ENCODE measurements at regions not wholly inside any gene's neighbourhood (a gene's known extent, or its start where the extent isn't known, plus 50 kb on each side); places are given as distances from the start of the nearest gene placed in this dataset.

DNA sequence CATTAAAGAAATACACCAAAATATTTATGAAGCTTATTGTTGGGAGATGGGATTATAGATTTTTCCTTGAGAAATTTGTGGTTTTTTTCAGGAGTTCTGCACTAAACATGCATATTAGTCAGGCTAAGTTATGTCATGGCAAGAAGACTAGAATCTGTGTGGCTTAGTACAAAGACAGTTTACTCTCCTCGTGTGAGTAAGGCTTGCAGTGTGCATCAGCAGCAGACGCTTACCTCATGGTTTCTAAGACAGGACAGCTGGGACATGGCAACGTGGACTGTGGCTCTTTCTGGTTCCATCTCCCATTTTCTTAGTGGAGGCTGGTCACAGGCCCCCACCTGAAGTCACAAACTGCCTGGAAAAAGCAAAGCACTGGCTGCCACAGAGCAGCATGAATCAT, 429.6 kb upstream of the VSTM2A start:
- no peak overlapping the region for H3K23ac ChIP-seq (ENCODE audit: low read length)
- no peak overlapping the region for H3K18ac ChIP-seq (ENCODE audit: low read length)
- H3K9me3 ChIP-seq (ENCODE audit: insufficient read depth, low read depth, low read length) = no peaks in the 10 kb centered on the region
- H3K79me2 ChIP-seq (ENCODE audit: control insufficient read depth, insufficient read depth, low read length, poor library complexity) = no peaks in the 10 kb centered on the region
- H3K14ac ChIP-seq (ENCODE audit: low read length) = no peak overlapping the region
- H4K12ac ChIP-seq (ENCODE audit: low read depth, low read length) = no peak overlapping the region
- no peak overlapping the region for H2AK5ac ChIP-seq (ENCODE audit: low read length)
- H2BK120ac ChIP-seq (ENCODE audit: insufficient read depth, low read length, poor library complexity) = no peak overlapping the region
- H3K79me1 ChIP-seq (ENCODE audit: low read length) = no peaks in the 10 kb centered on the region
- H2BK12ac ChIP-seq (ENCODE audit: low read length) = no peak overlapping the region
- H2AFZ ChIP-seq (ENCODE audit: insufficient read depth, low read length, poor library complexity) = no peak overlapping the region
- H3K4ac ChIP-seq (ENCODE audit: low read depth, low read length) = no peak overlapping the region
- no peaks in the 10 kb centered on the region for H3K27me3 ChIP-seq (ENCODE audit: insufficient read depth, low read length)
- no peak overlapping the region for H3K4me3 ChIP-seq (ENCODE audit: low read depth, low read length)
- no peak for DNase-seq
- no peak overlapping the region for H3K27ac ChIP-seq (ENCODE audit: low read depth, low read length)
- H3K4me1 ChIP-seq (ENCODE audit: control insufficient read depth in 1 of 2, insufficient read depth in 2 of 2, low read length in 2 of 2) = peaks cover 2 to 3% of the 10 kb centered on the region in 2 experiments
- H3K36me3 ChIP-seq (ENCODE audit: control insufficient read depth in 1 of 2, insufficient read depth in 2 of 2, low read length in 2 of 2) = no peaks in the 10 kb centered on the region
- no peak overlapping the region for H4K8ac ChIP-seq (ENCODE audit: low read depth, low read length)
- no peak overlapping the region for H4K91ac ChIP-seq (ENCODE audit: low read depth, low read length)
- H2BK5ac ChIP-seq (ENCODE audit: low read depth, low read length, poor library complexity) = no peak overlapping the region
- H3K4me2 ChIP-seq (ENCODE audit: low read length) = no peak overlapping the region
- H3K9ac ChIP-seq (ENCODE audit: low read length) = no peak overlapping the region
- WGBS (ENCODE audit: extremely low coverage, insufficient coverage, insufficient read length) = no CpG with 5 or more reads among the region's 3 CpGs

- no peak overlapping the region for H3K23ac ChIP-seq (ENCODE audit: low read length)
- no peak overlapping the region for H2AFZ ChIP-seq (ENCODE audit: insufficient read depth, low read length, poor library complexity)
- H3K18ac ChIP-seq (ENCODE audit: low read length) = no peak overlapping the region
- no peak overlapping the region for H4K91ac ChIP-seq (ENCODE audit: low read depth, low read length)
- H3K14ac ChIP-seq (ENCODE audit: low read length) = no peak overlapping the region
- no peak overlapping the region for H2BK12ac ChIP-seq (ENCODE audit: low read length)
- H3K9me3 ChIP-seq (ENCODE audit: insufficient read depth, low read depth, low read length) = no peaks in the 10 kb centered on the region
- H3K4me2 ChIP-seq (ENCODE audit: low read length) = no peak overlapping the region
- H2BK120ac ChIP-seq (ENCODE audit: insufficient read depth, low read length, poor library complexity) = no peak overlapping the region
- H3K4me1 ChIP-seq (ENCODE audit: control insufficient read depth in 1 of 2, insufficient read depth in 2 of 2, low read length in 2 of 2) = peaks cover 2 to 3% of the 10 kb centered on the region in 2 experiments
- no peak for DNase-seq
- H3K79me1 ChIP-seq (ENCODE audit: low read length) = no peaks in the 10 kb centered on the region
- no peaks in the 10 kb centered on the region for H3K79me2 ChIP-seq (ENCODE audit: control insufficient read depth, insufficient read depth, low read length, poor library complexity)
- WGBS (ENCODE audit: extremely low coverage, insufficient coverage, insufficient read length) = no CpG with 5 or more reads among the region's 9 CpGs
- no peak overlapping the region for H4K12ac ChIP-seq (ENCODE audit: low read depth, low read length)
- no peak overlapping the region for H2AK5ac ChIP-seq (ENCODE audit: low read length)
- no peak overlapping the region for H3K27ac ChIP-seq (ENCODE audit: low read depth, low read length)
- H3K9ac ChIP-seq (ENCODE audit: low read length) = no peak overlapping the region
- no peak overlapping the region for H2BK5ac ChIP-seq (ENCODE audit: low read depth, low read length, poor library complexity)
- H3K36me3 ChIP-seq (ENCODE audit: control insufficient read depth in 1 of 2, insufficient read depth in 2 of 2, low read length in 2 of 2) = no peaks in the 10 kb centered on the region
- H3K27me3 ChIP-seq (ENCODE audit: insufficient read depth, low read length) = no peaks in the 10 kb centered on the region
- H4K8ac ChIP-seq (ENCODE audit: low read depth, low read length) = no peak overlapping the region
- no peak overlapping the region for H3K4me3 ChIP-seq (ENCODE audit: low read depth, low read length)
- no peak overlapping the region for H3K4ac ChIP-seq (ENCODE audit: low read depth, low read length)
Measured at GRCh38 chr7:54115028-54115763, 427.0 kb upstream of the VSTM2A start.

GRCh38 chr7:54116956-54117355, 425.2 kb upstream of the VSTM2A start:
- no peaks in the 10 kb centered on the region for H3K4me1 ChIP-seq (ENCODE audit: control insufficient read depth in 1 of 2, insufficient read depth in 2 of 2, low read length in 2 of 2)
- H3K9me3 ChIP-seq (ENCODE audit: insufficient read depth, low read depth, low read length) = no peaks in the 10 kb centered on the region
- H4K91ac ChIP-seq (ENCODE audit: low read depth, low read length) = no peak overlapping the region
- H3K4ac ChIP-seq (ENCODE audit: low read depth, low read length) = no peak overlapping the region
- H3K79me2 ChIP-seq (ENCODE audit: control insufficient read depth, insufficient read depth, low read length, poor library complexity) = no peaks in the 10 kb centered on the region
- H2BK120ac ChIP-seq (ENCODE audit: insufficient read depth, low read length, poor library complexity) = no peak overlapping the region
- no CpG with 5 or more reads among the region's 2 CpGs for WGBS (ENCODE audit: extremely low coverage, insufficient coverage, insufficient read length)
- no peak overlapping the region for H3K23ac ChIP-seq (ENCODE audit: low read length)
- H3K79me1 ChIP-seq (ENCODE audit: low read length) = no peaks in the 10 kb centered on the region
- no peak overlapping the region for H2AFZ ChIP-seq (ENCODE audit: insufficient read depth, low read length, poor library complexity)
- H3K14ac ChIP-seq (ENCODE audit: low read length) = no peak overlapping the region
- H4K12ac ChIP-seq (ENCODE audit: low read depth, low read length) = no peak overlapping the region
- H3K4me3 ChIP-seq (ENCODE audit: low read depth, low read length) = no peak overlapping the region
- H2AK5ac ChIP-seq (ENCODE audit: low read length) = no peak overlapping the region
- no peaks in the 10 kb centered on the region for H3K36me3 ChIP-seq (ENCODE audit: control insufficient read depth in 1 of 2, insufficient read depth in 2 of 2, low read length in 2 of 2)
- no peak overlapping the region for H3K4me2 ChIP-seq (ENCODE audit: low read length)
- no peak overlapping the region for H2BK12ac ChIP-seq (ENCODE audit: low read length)
- H4K8ac ChIP-seq (ENCODE audit: low read depth, low read length) = no peak overlapping the region
- H3K27ac ChIP-seq (ENCODE audit: low read depth, low read length) = no peak overlapping the region
- DNase-seq = no peak
- no peaks in the 10 kb centered on the region for H3K27me3 ChIP-seq (ENCODE audit: insufficient read depth, low read length)
- no peak overlapping the region for H3K9ac ChIP-seq (ENCODE audit: low read length)
- no peak overlapping the region for H3K18ac ChIP-seq (ENCODE audit: low read length)
- no peak overlapping the region for H2BK5ac ChIP-seq (ENCODE audit: low read depth, low read length, poor library complexity)

GRCh38 chr7:54129035-54129434, 413.1 kb upstream of the VSTM2A start:
- H3K18ac ChIP-seq (ENCODE audit: low read length) = no peak overlapping the region
- H3K27me3 ChIP-seq (ENCODE audit: insufficient read depth, low read length) = no peaks in the 10 kb centered on the region
- no peak overlapping the region for H3K4ac ChIP-seq (ENCODE audit: low read depth, low read length)
- H3K27ac ChIP-seq (ENCODE audit: low read depth, low read length) = no peak overlapping the region
- H3K79me1 ChIP-seq (ENCODE audit: low read length) = no peaks in the 10 kb centered on the region
- DNase-seq = no peak
- no peak overlapping the region for H3K23ac ChIP-seq (ENCODE audit: low read length)
- no peak overlapping the region for H2AK5ac ChIP-seq (ENCODE audit: low read length)
- no peak overlapping the region for H4K8ac ChIP-seq (ENCODE audit: low read depth, low read length)
- H2BK120ac ChIP-seq (ENCODE audit: insufficient read depth, low read length, poor library complexity) = no peak overlapping the region
- H2AFZ ChIP-seq (ENCODE audit: insufficient read depth, low read length, poor library complexity) = no peak overlapping the region
- no peaks in the 10 kb centered on the region for H3K4me1 ChIP-seq (ENCODE audit: control insufficient read depth in 1 of 2, insufficient read depth in 2 of 2, low read length in 2 of 2)
- H3K4me2 ChIP-seq (ENCODE audit: low read length) = no peak overlapping the region
- no peak overlapping the region for H3K14ac ChIP-seq (ENCODE audit: low read length)
- H3K36me3 ChIP-seq (ENCODE audit: control insufficient read depth in 1 of 2, insufficient read depth in 2 of 2, low read length in 2 of 2) = no peaks in the 10 kb centered on the region
- H4K91ac ChIP-seq (ENCODE audit: low read depth, low read length) = no peak overlapping the region
- no peak overlapping the region for H3K9ac ChIP-seq (ENCODE audit: low read length)
- H2BK12ac ChIP-seq (ENCODE audit: low read length) = no peak overlapping the region
- H3K79me2 ChIP-seq (ENCODE audit: control insufficient read depth, insufficient read depth, low read length, poor library complexity) = no peaks in the 10 kb centered on the region
- H4K12ac ChIP-seq (ENCODE audit: low read depth, low read length) = no peak overlapping the region
- no peaks in the 10 kb centered on the region for H3K9me3 ChIP-seq (ENCODE audit: insufficient read depth, low read depth, low read length)
- no peak overlapping the region for H2BK5ac ChIP-seq (ENCODE audit: low read depth, low read length, poor library complexity)
- no peak overlapping the region for H3K4me3 ChIP-seq (ENCODE audit: low read depth, low read length)

All from trophoblast cell (in vitro differentiated cells and primary cell).